ENCODE measurements at regions not wholly inside any gene's neighbourhood (a gene's known extent, or its start where the extent isn't known, plus 50 kb on each side); places are given as distances from the start of the nearest gene placed in this dataset.

DNA sequence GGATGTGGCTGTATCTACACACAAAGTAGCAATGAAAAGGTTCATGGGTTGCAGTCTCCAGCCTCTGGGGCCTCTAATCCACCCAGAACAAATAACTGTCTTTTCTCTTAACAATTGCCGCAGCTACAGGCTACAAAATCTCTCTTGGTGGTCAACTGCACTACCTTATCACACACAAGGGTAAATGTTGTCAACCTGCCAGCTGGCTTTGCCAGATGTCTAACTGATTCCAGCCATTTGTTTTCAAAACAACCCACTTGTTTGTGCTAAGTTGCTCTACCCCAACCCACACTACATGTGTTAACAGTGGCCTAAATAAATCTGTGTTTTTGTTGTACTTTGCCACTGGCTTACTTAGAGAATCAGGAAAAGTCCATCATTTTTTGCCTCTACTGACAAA is 447.3 kb downstream of the TAFA4 start:
- TF ChIP-seq EP300 (IDR thresholded peaks at IDR 0.05; ENCODE audit: borderline replicate concordance in 1 of 2, low read depth in 1 of 2, low read length in 1 of 2) (no peak), MAX (IDR thresholded peaks at IDR 0.05; ENCODE audit: low read depth) (no peak), TAF1 (IDR thresholded peaks at IDR 0.05; ENCODE audit: borderline replicate concordance, low read depth, low read length) (no peak), REST (IDR thresholded peaks at IDR 0.05; ENCODE audit: low read depth, low read length) (no peak), POLR2AphosphoS5 (IDR thresholded peaks at IDR 0.05; ENCODE audit: low read depth, low read length) (no peak), FOXJ3 (CRISPR knock-in tag; IDR thresholded peaks at IDR 0.05) (no peak), EZH2phosphoT487 (IDR thresholded peaks at IDR 0.05; ENCODE audit: borderline replicate concordance, low read depth) (no peak), ZBTB33 (IDR thresholded peaks at IDR 0.05; ENCODE audit: borderline replicate concordance, low read depth) (no peak), PBX3 (IDR thresholded peaks at IDR 0.05) (no peak)
- TF ChIP-seq, protein P1, sequence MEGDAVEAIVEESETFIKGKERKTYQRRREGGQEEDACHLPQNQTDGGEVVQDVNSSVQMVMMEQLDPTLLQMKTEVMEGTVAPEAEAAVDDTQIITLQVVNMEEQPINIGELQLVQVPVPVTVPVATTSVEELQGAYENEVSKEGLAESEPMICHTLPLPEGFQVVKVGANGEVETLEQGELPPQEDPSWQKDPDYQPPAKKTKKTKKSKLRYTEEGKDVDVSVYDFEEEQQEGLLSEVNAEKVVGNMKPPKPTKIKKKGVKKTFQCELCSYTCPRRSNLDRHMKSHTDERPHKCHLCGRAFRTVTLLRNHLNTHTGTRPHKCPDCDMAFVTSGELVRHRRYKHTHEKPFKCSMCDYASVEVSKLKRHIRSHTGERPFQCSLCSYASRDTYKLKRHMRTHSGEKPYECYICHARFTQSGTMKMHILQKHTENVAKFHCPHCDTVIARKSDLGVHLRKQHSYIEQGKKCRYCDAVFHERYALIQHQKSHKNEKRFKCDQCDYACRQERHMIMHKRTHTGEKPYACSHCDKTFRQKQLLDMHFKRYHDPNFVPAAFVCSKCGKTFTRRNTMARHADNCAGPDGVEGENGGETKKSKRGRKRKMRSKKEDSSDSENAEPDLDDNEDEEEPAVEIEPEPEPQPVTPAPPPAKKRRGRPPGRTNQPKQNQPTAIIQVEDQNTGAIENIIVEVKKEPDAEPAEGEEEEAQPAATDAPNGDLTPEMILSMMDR (IDR thresholded peaks at IDR 0.05) = no peak
- TF ChIP-seq, protein P2, sequence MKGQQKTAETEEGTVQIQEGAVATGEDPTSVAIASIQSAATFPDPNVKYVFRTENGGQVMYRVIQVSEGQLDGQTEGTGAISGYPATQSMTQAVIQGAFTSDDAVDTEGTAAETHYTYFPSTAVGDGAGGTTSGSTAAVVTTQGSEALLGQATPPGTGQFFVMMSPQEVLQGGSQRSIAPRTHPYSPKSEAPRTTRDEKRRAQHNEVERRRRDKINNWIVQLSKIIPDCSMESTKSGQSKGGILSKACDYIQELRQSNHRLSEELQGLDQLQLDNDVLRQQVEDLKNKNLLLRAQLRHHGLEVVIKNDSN (IDR thresholded peaks at IDR 0.05; ENCODE audit: borderline replicate concordance, low read depth) = no peak
- TF ChIP-seq, protein P3, sequence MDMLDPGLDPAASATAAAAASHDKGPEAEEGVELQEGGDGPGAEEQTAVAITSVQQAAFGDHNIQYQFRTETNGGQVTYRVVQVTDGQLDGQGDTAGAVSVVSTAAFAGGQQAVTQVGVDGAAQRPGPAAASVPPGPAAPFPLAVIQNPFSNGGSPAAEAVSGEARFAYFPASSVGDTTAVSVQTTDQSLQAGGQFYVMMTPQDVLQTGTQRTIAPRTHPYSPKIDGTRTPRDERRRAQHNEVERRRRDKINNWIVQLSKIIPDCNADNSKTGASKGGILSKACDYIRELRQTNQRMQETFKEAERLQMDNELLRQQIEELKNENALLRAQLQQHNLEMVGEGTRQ (IDR thresholded peaks at IDR 0.05; ENCODE audit: borderline replicate concordance, low read depth, low read length) = no peak
